ENCODE measurements at regions not wholly inside any gene's neighbourhood (a gene's known extent, or its start where the extent isn't known, plus 50 kb on each side); places are given as distances from the start of the nearest gene placed in this dataset.

DNA sequence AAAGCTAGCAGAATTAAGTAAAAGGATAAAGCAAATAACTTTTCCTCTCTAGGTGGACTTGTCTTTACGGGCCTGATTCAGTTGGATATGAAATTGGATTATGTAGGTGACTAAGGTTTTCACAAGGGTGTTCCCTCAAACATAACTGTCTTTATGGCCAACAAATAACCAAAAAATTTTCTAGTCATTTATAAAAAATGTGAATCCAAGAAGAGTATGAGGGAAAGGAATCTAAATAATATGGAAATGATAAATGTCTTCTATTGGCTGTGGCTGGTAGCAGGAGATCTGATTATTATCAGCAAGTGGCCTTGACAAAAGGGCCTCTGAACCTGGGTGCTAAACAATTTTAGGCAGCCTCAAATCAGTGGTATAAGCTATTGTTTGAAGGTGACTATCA, 594.0 kb upstream of the UBE2E2 start:
- no peaks in the 10 kb centered on the region for H3K36me3 ChIP-seq (ENCODE audit: control insufficient read depth, insufficient read depth, low read length)
- no CpG with 5 or more reads among the region's 1 CpG for WGBS (ENCODE audit: insufficient coverage, insufficient read length)
- no peak overlapping the region for H3K27ac ChIP-seq (ENCODE audit: low read length)
- DNase-seq (ENCODE audit: low read depth, low spot score), result no peak
- H3K4me3 ChIP-seq (ENCODE audit: low read length), result no peak overlapping the region
- H3K4me1 ChIP-seq (ENCODE audit: control insufficient read depth, insufficient read depth, low read length), result no peaks in the 10 kb centered on the region
- H3K27me3 ChIP-seq (ENCODE audit: control insufficient read depth, insufficient read depth, low read length), result no peaks in the 10 kb centered on the region
- H3K9me3 ChIP-seq (ENCODE audit: control insufficient read depth, insufficient read depth, low read length), result no peaks in the 10 kb centered on the region

- Histone ChIP-seq H3K27me3 (ENCODE audit: control insufficient read depth, insufficient read depth, low read length) (no peaks in the 10 kb centered on the region), H3K4me3 (ENCODE audit: low read length) (no peak overlapping the region), H3K36me3 (ENCODE audit: control insufficient read depth, insufficient read depth, low read length) (no peaks in the 10 kb centered on the region), H3K27ac (ENCODE audit: low read length) (no peak overlapping the region), H3K4me1 (ENCODE audit: control insufficient read depth, insufficient read depth, low read length) (no peaks in the 10 kb centered on the region), H3K9me3 (ENCODE audit: control insufficient read depth, insufficient read depth, low read length) (no peaks in the 10 kb centered on the region)
- no CpG with 5 or more reads among the region's 4 CpGs for WGBS (ENCODE audit: insufficient coverage, insufficient read length)
- DNase-seq (ENCODE audit: low read depth, low spot score), result no peak
These were observed 590.2 kb upstream of the UBE2E2 start for GRCh38 chr3:22612927-22613326.

GRCh38 chr3:22615790-22616189, 587.3 kb upstream of the UBE2E2 start:
- no peak overlapping the region for H3K4me3 ChIP-seq (ENCODE audit: low read length)
- no peak for DNase-seq (ENCODE audit: low read depth, low spot score)
- no peaks in the 10 kb centered on the region for H3K9me3 ChIP-seq (ENCODE audit: control insufficient read depth, insufficient read depth, low read length)
- no peaks in the 10 kb centered on the region for H3K27me3 ChIP-seq (ENCODE audit: control insufficient read depth, insufficient read depth, low read length)
- no CpG with 5 or more reads among the region's 2 CpGs for WGBS (ENCODE audit: insufficient coverage, insufficient read length)
- no peaks in the 10 kb centered on the region for H3K36me3 ChIP-seq (ENCODE audit: control insufficient read depth, insufficient read depth, low read length)
- H3K27ac ChIP-seq (ENCODE audit: low read length), result no peak overlapping the region
- H3K4me1 ChIP-seq (ENCODE audit: control insufficient read depth, insufficient read depth, low read length), result no peaks in the 10 kb centered on the region

DNA sequence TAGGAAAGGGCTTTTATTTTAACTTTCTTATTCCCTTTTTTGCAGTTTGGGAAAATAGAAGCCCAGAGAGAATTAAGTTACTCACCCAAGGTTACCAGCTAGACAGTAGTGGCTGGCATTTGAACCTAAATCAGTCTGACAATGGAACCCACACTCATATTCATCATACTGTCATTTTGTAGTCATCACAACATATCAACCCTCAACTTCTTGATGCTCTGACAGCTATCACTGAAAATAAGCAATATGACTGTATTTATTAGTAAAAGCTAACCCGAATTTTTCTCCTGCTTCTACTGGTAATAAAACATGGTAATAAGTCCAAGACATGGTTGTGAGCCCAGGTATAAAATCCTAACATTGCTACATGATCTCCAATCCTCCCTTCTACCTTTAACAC, 585.8 kb upstream of the UBE2E2 start:
- no peaks in the 10 kb centered on the region for H3K36me3 ChIP-seq (ENCODE audit: control insufficient read depth, insufficient read depth, low read length)
- no peak overlapping the region for H3K4me3 ChIP-seq (ENCODE audit: low read length)
- H3K9me3 ChIP-seq (ENCODE audit: control insufficient read depth, insufficient read depth, low read length), result no peaks in the 10 kb centered on the region
- no peaks in the 10 kb centered on the region for H3K4me1 ChIP-seq (ENCODE audit: control insufficient read depth, insufficient read depth, low read length)
- no peaks in the 10 kb centered on the region for H3K27me3 ChIP-seq (ENCODE audit: control insufficient read depth, insufficient read depth, low read length)
- WGBS (ENCODE audit: insufficient coverage, insufficient read length), result no CpG with 5 or more reads among the region's 1 CpG
- no peak overlapping the region for H3K27ac ChIP-seq (ENCODE audit: low read length)
- DNase-seq (ENCODE audit: low read depth, low spot score), result no peak

DNA sequence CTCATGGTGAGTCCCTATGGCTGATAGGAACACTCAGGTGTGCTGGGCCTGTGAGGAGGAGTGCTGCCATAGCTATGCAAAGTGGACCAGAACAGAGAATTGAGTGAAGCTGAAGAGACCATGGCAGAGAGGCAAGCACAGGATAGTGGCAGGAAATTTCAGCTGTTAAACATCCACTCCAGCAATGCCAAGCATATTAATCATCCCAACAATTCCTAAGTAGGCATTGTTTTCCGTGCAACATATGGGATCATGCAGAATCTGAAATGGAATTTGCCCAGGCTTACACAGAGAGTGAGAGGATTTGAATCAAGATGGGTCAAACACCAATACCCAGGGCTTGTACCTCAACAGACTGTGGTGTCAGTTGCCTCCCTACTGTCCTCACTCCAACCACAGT, 582.6 kb upstream of the UBE2E2 start:
- Histone ChIP-seq H3K4me1 (ENCODE audit: control insufficient read depth, insufficient read depth, low read length) (no peaks in the 10 kb centered on the region), H3K36me3 (ENCODE audit: control insufficient read depth, insufficient read depth, low read length) (no peaks in the 10 kb centered on the region), H3K27ac (ENCODE audit: low read length) (no peak overlapping the region), H3K9me3 (ENCODE audit: control insufficient read depth, insufficient read depth, low read length) (no peaks in the 10 kb centered on the region), H3K4me3 (ENCODE audit: low read length) (no peak overlapping the region), H3K27me3 (ENCODE audit: control insufficient read depth, insufficient read depth, low read length) (no peaks in the 10 kb centered on the region)
- no peak for DNase-seq (ENCODE audit: low read depth, low spot score)
- WGBS (ENCODE audit: insufficient coverage, insufficient read length), result no CpG with 5 or more reads among the region's 1 CpG

DNA sequence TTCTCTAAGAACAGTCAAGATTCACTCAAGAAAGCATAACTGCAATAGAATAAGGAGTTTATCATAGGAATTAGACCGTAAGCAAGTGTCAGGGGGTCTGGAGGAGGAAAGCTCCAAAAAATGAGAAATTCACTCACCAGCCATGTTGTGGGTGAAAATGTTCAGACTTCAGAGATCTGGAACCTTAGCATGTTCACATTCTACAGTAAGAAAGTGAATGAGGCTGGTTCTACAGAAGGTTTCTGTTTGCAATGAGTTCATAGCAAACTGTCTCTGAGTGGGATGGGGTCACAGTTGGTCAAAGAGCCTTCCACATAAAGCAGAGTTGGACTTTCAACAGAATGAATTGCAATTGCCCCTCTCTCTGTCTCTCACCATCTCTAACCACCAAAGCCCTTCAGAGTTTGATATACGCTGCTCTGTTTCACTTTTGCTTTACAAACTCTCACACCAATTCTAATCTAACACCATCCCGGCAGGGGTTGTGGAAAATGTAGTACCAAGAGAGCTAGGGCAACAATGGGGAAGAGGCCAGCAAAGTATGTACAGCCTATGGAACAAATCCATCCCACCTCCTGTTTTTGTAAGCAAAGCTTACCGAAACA, 581.8 kb upstream of the UBE2E2 start:
- Histone ChIP-seq H3K4me1 (ENCODE audit: control insufficient read depth, insufficient read depth, low read length) (no peaks in the 10 kb centered on the region), H3K36me3 (ENCODE audit: control insufficient read depth, insufficient read depth, low read length) (no peaks in the 10 kb centered on the region), H3K27ac (ENCODE audit: low read length) (no peak overlapping the region), H3K4me3 (ENCODE audit: low read length) (no peak overlapping the region), H3K9me3 (ENCODE audit: control insufficient read depth, insufficient read depth, low read length) (no peaks in the 10 kb centered on the region), H3K27me3 (ENCODE audit: control insufficient read depth, insufficient read depth, low read length) (no peaks in the 10 kb centered on the region)
- no peak for DNase-seq (ENCODE audit: low read depth, low spot score)
- 100% methylated on average over 1 of the region's 4 CpGs for WGBS (ENCODE audit: insufficient coverage, insufficient read length)

DNA sequence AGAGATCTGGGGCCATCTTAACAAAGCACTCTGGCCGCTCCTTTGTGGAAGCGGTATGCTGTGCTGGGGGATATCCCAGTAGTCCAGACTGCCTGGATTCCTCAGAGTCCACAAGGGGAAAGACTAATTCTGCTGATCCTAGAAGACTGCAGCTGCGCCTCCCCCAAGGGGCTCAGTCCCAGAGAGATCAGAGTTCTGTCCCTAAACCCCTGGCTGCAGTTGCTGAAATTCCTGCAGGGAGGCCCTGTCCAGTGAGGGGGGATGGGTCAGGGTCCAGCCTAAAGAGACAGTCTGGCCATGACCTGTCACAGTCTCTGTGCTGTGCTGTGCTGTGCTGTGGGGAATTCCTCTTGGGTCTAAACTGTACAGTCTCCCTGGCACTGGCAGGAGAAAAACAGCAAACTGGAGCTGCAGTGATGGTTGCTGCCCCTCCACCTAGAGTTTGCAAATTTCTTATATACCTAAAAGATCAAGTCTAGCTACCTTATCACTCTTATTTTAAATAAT, 575.1 kb upstream of the UBE2E2 start:
- H3K9me3 ChIP-seq (ENCODE audit: control insufficient read depth, insufficient read depth, low read length), result no peaks in the 10 kb centered on the region
- no CpG with 5 or more reads among the region's 3 CpGs for WGBS (ENCODE audit: insufficient coverage, insufficient read length)
- no peaks in the 10 kb centered on the region for H3K27me3 ChIP-seq (ENCODE audit: control insufficient read depth, insufficient read depth, low read length)
- H3K4me1 ChIP-seq (ENCODE audit: control insufficient read depth, insufficient read depth, low read length), result peaks cover 1% of the 10 kb centered on the region
- H3K4me3 ChIP-seq (ENCODE audit: low read length), result no peak overlapping the region
- H3K36me3 ChIP-seq (ENCODE audit: control insufficient read depth, insufficient read depth, low read length), result no peaks in the 10 kb centered on the region
- no peak for DNase-seq (ENCODE audit: low read depth, low spot score)
- H3K27ac ChIP-seq (ENCODE audit: low read length), result no peak overlapping the region

- Histone ChIP-seq H3K36me3 (ENCODE audit: control insufficient read depth, insufficient read depth, low read length) (no peaks in the 10 kb centered on the region), H3K9me3 (ENCODE audit: control insufficient read depth, insufficient read depth, low read length) (no peaks in the 10 kb centered on the region), H3K4me1 (ENCODE audit: control insufficient read depth, insufficient read depth, low read length) (peaks cover 1% of the 10 kb centered on the region), H3K4me3 (ENCODE audit: low read length) (no peak overlapping the region), H3K27ac (ENCODE audit: low read length) (no peak overlapping the region), H3K27me3 (ENCODE audit: control insufficient read depth, insufficient read depth, low read length) (no peaks in the 10 kb centered on the region)
- WGBS (ENCODE audit: insufficient coverage, insufficient read length), result no CpG with 5 or more reads among the region's 3 CpGs
- DNase-seq (ENCODE audit: low read depth, low spot score), result no peak
These were observed 570.6 kb upstream of the UBE2E2 start for GRCh38 chr3:22632536-22632935.

DNA sequence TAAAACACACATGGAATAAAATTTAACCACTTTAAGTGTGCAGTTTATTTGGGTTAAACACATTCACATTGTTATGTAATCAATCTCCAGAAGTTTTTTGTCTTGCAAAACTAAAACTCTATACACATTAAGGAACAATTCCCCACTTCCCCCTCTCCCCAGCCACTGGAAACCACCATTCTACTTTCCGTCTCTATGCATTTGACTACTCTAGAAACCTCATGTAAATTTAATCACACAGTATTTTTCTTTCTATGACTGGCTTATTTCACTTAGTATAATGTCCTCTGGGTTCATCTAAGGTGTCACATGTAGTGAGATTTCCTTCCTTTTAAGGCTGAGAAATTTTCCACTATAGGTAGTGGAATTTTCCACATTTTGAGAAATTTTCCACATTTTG, 568.7 kb upstream of the UBE2E2 start:
- DNase-seq (ENCODE audit: low read depth, low spot score), result no peak
- no peaks in the 10 kb centered on the region for H3K9me3 ChIP-seq (ENCODE audit: control insufficient read depth, insufficient read depth, low read length)

DNA sequence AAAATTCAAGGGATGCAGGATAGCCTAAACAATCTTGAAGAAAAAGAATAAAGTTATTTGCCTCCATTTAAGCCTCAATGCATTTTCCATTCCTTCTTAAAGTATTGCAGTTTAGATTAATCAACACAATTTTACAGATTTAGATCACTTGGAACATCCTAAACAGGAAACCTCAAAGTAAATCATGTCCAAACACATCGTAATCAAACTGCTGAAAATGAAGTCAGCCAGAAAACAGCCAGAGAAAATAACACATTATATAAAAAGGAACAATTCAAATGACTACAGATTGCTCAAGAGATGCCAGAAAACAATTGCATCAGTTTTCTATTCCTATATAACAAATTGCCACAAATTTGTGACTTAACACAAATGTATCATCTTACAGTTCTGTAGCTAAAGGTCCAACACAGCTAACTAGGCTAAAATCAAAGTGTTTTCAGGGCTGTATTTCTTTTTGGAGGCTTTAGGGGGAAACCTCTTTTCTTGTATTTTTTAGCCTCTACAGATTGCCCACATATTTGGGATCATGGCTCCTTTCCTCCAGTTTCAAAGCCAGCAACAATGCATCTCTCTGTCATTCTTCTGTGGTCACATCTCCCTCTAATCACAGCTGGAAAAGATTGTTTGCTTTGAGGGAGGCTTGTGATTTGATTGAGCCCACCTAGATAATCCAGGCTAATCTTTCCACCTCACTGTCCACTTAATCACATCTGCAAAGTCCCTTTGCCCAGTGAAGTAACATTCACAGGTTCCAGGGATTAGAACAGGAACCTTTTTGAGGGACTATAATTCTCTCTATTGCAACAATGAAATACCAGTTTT, 543.3 kb upstream of the UBE2E2 start:
- H3K4me3 ChIP-seq (ENCODE audit: low read length), result no peak overlapping the region
- no peaks in the 10 kb centered on the region for H3K4me1 ChIP-seq (ENCODE audit: control insufficient read depth, insufficient read depth, low read length)
- no peaks in the 10 kb centered on the region for H3K36me3 ChIP-seq (ENCODE audit: control insufficient read depth, insufficient read depth, low read length)
- H3K27me3 ChIP-seq (ENCODE audit: control insufficient read depth, insufficient read depth, low read length), result no peaks in the 10 kb centered on the region
- H3K27ac ChIP-seq (ENCODE audit: low read length), result no peak overlapping the region
- WGBS (ENCODE audit: insufficient coverage, insufficient read length), result no CpG with 5 or more reads among the region's 1 CpG
- no peaks in the 10 kb centered on the region for H3K9me3 ChIP-seq (ENCODE audit: control insufficient read depth, insufficient read depth, low read length)
- no peak for DNase-seq (ENCODE audit: low read depth, low spot score)

More for the DNA sequence above, 568.7 kb upstream of the UBE2E2 start:
- H3K27me3 ChIP-seq (ENCODE audit: control insufficient read depth, insufficient read depth, low read length), result no peaks in the 10 kb centered on the region
- no peak overlapping the region for H3K4me3 ChIP-seq (ENCODE audit: low read length)
- H3K27ac ChIP-seq (ENCODE audit: low read length), result no peak overlapping the region
- no peaks in the 10 kb centered on the region for H3K4me1 ChIP-seq (ENCODE audit: control insufficient read depth, insufficient read depth, low read length)
- WGBS (ENCODE audit: insufficient coverage, insufficient read length), result no CpG with 5 or more reads among the region's 1 CpG
- H3K36me3 ChIP-seq (ENCODE audit: control insufficient read depth, insufficient read depth, low read length), result no peaks in the 10 kb centered on the region
